ENCODE measurements at regions not wholly inside any gene's neighbourhood (a gene's known extent, or its start where the extent isn't known, plus 50 kb on each side); places are given as distances from the start of the nearest gene placed in this dataset.

- DNase-seq (ENCODE audit: low spot score), result no peak
- CTCF ChIA-PET (ENCODE audit: low intra/inter-chr PET ratio, low total read pairs), result no interaction called here
- FAIRE-seq, result no peak
Measured at GRCh38 chr19:32199501-32200040, 145.8 kb upstream of the ZNF507 start.

More at GRCh38 chr19:32199501-32200040, 145.8 kb upstream of the ZNF507 start:
- no peaks in the 10 kb centered on the region for H3K9me3 ChIP-seq (ENCODE audit: low read length)
- H3K27me3 ChIP-seq (ENCODE audit: control insufficient read depth in 1 of 2, insufficient read depth in 2 of 2, low read length in 2 of 2), result peaks cover 0 to 1% of the 10 kb centered on the region in 2 experiments; a peak in 3 of 5 replicates
- POLR2A ChIA-PET, result no interaction called here
- no peaks in the 10 kb centered on the region for H3K36me3 ChIP-seq (replicated peaks in 1 of 2; ENCODE audit: control insufficient read depth in 1 of 2, insufficient read depth in 2 of 2, low read length in 2 of 2)
- no peaks in the 10 kb centered on the region for H4K20me1 ChIP-seq (ENCODE audit: insufficient read depth, low read length)
- ATAC-seq, result no peak
- no peak overlapping the region for H3K4me3 ChIP-seq (replicated peaks in 1 of 3; ENCODE audit: insufficient read depth in 1 of 3, low read depth in 2 of 3, low read length in 3 of 3)
- BruUV-seq (replicated peaks), result no TSS peak
- no peak for TF ChIP-seq ZNF616 (CRISPR knock-in tag; IDR thresholded peaks at IDR 0.05; ENCODE audit: low read depth)
- TF ChIP-seq ZNF615 (CRISPR knock-in tag; IDR thresholded peaks at IDR 0.05; ENCODE audit: borderline replicate concordance), result no peak
- no peak for TF ChIP-seq NR2F6 (IDR thresholded peaks at IDR 0.05)
- no peak for TF ChIP-seq NR2F6 (CRISPR knock-in tag; IDR thresholded peaks at IDR 0.05)
- TF ChIP-seq SALL1 (CRISPR knock-in tag; IDR thresholded peaks at IDR 0.05), result no peak
- TF ChIP-seq ZNF547 (CRISPR knock-in tag; IDR thresholded peaks at IDR 0.05), result no peak
- no peak for TF ChIP-seq HMG20A (CRISPR knock-in tag; IDR thresholded peaks at IDR 0.05; ENCODE audit: borderline replicate concordance)
- TF ChIP-seq, protein P1, sequence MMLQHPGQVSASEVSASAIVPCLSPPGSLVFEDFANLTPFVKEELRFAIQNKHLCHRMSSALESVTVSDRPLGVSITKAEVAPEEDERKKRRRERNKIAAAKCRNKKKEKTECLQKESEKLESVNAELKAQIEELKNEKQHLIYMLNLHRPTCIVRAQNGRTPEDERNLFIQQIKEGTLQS (CRISPR knock-in tag; IDR thresholded peaks at IDR 0.05), result no peak
- TF ChIP-seq ZNF232 (CRISPR knock-in tag; IDR thresholded peaks at IDR 0.05; ENCODE audit: borderline replicate concordance), result no peak
- no peak for TF ChIP-seq AGO2 (optimal IDR thresholded peaks at IDR 0.05; ENCODE audit: low read depth, low read length)
- TF ChIP-seq SOX5 (CRISPR knock-in tag; IDR thresholded peaks at IDR 0.05; ENCODE audit: borderline replicate concordance), result no peak
- no peak for TF ChIP-seq HNRNPK (IDR thresholded peaks at IDR 0.05; ENCODE audit: low read depth, low read length, poor library complexity, severe bottlenecking)
- TF ChIP-seq CREB3 (CRISPR knock-in tag; IDR thresholded peaks at IDR 0.05), result no peak
- TF ChIP-seq ZNF572 (CRISPR knock-in tag; IDR thresholded peaks at IDR 0.05), result no peak
- no peak for TF ChIP-seq LRRFIP1 (CRISPR knock-in tag; conservative IDR thresholded peaks at IDR 0.05)
- TF ChIP-seq, protein P2, sequence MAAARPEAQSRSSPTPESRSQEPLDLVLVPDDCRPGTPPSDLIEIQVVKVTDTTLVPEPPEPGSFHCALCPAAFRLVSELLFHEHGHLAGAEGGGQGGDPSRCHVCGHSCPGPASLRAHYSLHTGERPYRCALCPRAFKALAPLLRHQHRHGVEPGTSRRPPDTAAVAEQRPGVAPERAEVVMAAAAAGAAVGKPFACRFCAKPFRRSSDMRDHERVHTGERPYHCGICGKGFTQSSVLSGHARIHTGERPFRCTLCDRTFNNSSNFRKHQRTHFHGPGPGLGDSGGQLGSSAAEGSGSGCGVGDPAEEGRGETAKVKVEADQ (CRISPR knock-in tag; IDR thresholded peaks at IDR 0.05; ENCODE audit: borderline replicate concordance), result no peak
- TF ChIP-seq NRL (CRISPR knock-in tag; IDR thresholded peaks at IDR 0.05; ENCODE audit: borderline replicate concordance), result no peak
- no peak for TF ChIP-seq ZNF124 (CRISPR knock-in tag; IDR thresholded peaks at IDR 0.05)
- TF ChIP-seq MEIS1 (CRISPR knock-in tag; IDR thresholded peaks at IDR 0.05; ENCODE audit: borderline replicate concordance), result no peak
- TF ChIP-seq PITX1 (CRISPR knock-in tag; IDR thresholded peaks at IDR 0.05), result no peak
- no peak overlapping the region for H3K27ac ChIP-seq (ENCODE audit: extremely low read length, insufficient read depth, low read length)
- H2AFZ ChIP-seq (ENCODE audit: low read length), result no peak overlapping the region
- H3K4me1 ChIP-seq (ENCODE audit: insufficient read depth, low read length), result no peaks in the 10 kb centered on the region
- intact Hi-C loops (cut with micrococcal nuclease; ENCODE audit: unreplicated experiment), result no loop called here
- no peak overlapping the region for H3K9ac ChIP-seq (ENCODE audit: insufficient read depth, low read depth, low read length)
- WGBS (ENCODE audit: low lambda C conversion rate), result 8% methylated on average over 8 of the region's 10 CpGs
- H3K4me2 ChIP-seq (ENCODE audit: low read depth, low read length), result no peak overlapping the region
- no peaks in the 10 kb centered on the region for H3K79me2 ChIP-seq (ENCODE audit: insufficient read depth, low read length)
- in situ Hi-C loops (cut with HindIII; ENCODE audit: extremely low pct_ligation_motif_present, low pct_unique_long_range_greater_than_20kb), result no loop called here

Measured in HepG2 (cell line).